Suprapubic skin (tissue), 4 donors: ENCODE measurements at regions not wholly inside any gene's neighbourhood (a gene's known extent, or its start where the extent isn't known, plus 50 kb on each side); places are given as distances from the start of the nearest gene placed in this dataset.

Experiments used
- CTCF ChIP-seq, 2 donors: fragments of 200-600 bp in 1 of 2; fragments of 450-650 bp in 1 of 2; sonication (generic) in 1 of 2; IDR thresholded peaks; one replicate each; pipeline ENCODE4 v1.5.1; 2016 to 2019; ENCODE audit warnings: antibody characterized with exemption in 2 of 2, mild to moderate bottlenecking in 1 of 2, moderate library complexity in 1 of 2
- POLR2A ChIP-seq, 2 donors: fragments of 450-650 bp; IDR thresholded peaks; one replicate each; pipeline ENCODE4 v1.6.1; 2017; ENCODE audit warnings: antibody characterized with exemption in 2 of 2, mild to moderate bottlenecking in 2 of 2, moderate library complexity in 2 of 2
- POLR2AphosphoS5 ChIP-seq, 3 donors: sonication (generic); formaldehyde crosslinking; IDR thresholded peaks; one replicate each; pipeline ENCODE4 v1.6.1; 2017; ENCODE audit warnings: antibody characterized with exemption in 3 of 3

- no peak for TF ChIP-seq POLR2AphosphoS5 (IDR thresholded peaks at IDR 0.05)
- TF ChIP-seq CTCF (IDR thresholded peaks at IDR 0.05) = no peak
- TF ChIP-seq POLR2A (IDR thresholded peaks at IDR 0.05) = no peak
These were observed 148.5 kb downstream of the ZNF486 start for GRCh38 chr19:20315543-20315942.
